SK-N-MC (cell line): ENCODE measurements at regions not wholly inside any gene's neighbourhood (a gene's known extent, or its start where the extent isn't known, plus 50 kb on each side); places are given as distances from the start of the nearest gene placed in this dataset.

ENCODE experiments used
- EZH2 ChIP-seq: fragments of 200-600 bp; sonication (generic); IDR thresholded peaks from one replicate; pipeline ENCODE4 v1.6.1; 2017; ENCODE audit warnings: antibody characterized with exemption
- POLR2AphosphoS5 ChIP-seq: IDR thresholded peaks from 2 replicates; pipeline ENCODE4 v1.6.1; 2012; ENCODE audit warnings: mild to moderate bottlenecking, low read depth, low read length, borderline replicate concordance

DNA sequence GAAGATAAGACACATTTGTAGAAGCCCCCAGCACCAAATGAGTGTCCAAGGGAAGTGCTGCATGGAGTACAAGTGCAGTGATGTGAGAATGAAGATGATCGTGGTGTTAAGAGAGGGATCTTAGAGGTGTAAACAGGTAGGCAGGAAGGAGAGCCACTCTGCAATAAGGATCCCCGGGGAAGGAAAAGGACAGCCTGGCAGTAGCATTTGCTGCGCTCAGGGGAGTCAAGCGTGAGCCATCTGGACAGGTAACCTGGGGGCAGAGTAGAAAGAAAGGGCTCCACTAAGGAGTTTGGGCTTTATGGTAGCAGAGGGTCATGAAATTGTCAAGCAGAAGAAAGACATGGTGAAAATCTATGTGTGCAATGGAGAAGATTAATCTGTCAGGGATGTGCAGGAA is 587.2 kb downstream of the BUD13 start:
- TF ChIP-seq POLR2AphosphoS5: no peak
- no peak for TF ChIP-seq EZH2
